Keratinocyte (primary cell): ENCODE measurements at regions not wholly inside any gene's neighbourhood (a gene's known extent, or its start where the extent isn't known, plus 50 kb on each side); places are given as distances from the start of the nearest gene placed in this dataset.

ENCODE experiments used
- DNase-seq: peaks from one replicate; pipeline ENCODE4 v3.0.0-alpha.2; 2011; ENCODE audit warnings: low read depth, missing footprints, low spot score
- FAIRE-seq: peaks from 2 replicates; lab custom pipeline; 2011; peaks lifted over from hg19 to GRCh38; lab: Jason Lieb, UNC
- H2AFZ ChIP-seq: 2 replicates; pipeline ENCODE4 v1.6.0; 2012; ENCODE audit warnings: low read length, control low read depth, inconsistent platforms; ENCODE audit not compliant: control insufficient read depth
- H3K27ac ChIP-seq: 2 replicates; pipeline ENCODE4 v1.5.1; 2011; ENCODE audit warnings: low read length; ENCODE audit not compliant: control insufficient read depth, insufficient read depth
- H3K27me3 ChIP-seq: 3 replicates; pipeline ENCODE4 v1.6.0; 2011; ENCODE audit warnings: low read length; ENCODE audit not compliant: control insufficient read depth, insufficient read depth; ENCODE audit errors: extremely low read depth
- H3K36me3 ChIP-seq, 2 experiments: 2 replicates in 1 of 2; 3 replicates in 1 of 2; pipeline ENCODE4 v1.5.1; 2011; ENCODE audit warnings: low read length in 2 of 2, mild to moderate bottlenecking in 1 of 2; ENCODE audit not compliant: control insufficient read depth in 2 of 2, insufficient read depth in 2 of 2; ENCODE audit errors: extremely low read depth in 1 of 2
- H3K4me1 ChIP-seq: 3 replicates; pipeline ENCODE4 v1.5.1; 2011; ENCODE audit warnings: low read length; ENCODE audit not compliant: control insufficient read depth, insufficient read depth; ENCODE audit errors: extremely low read depth
- H3K4me2 ChIP-seq: 3 replicates; pipeline ENCODE4 v1.6.0; 2011; ENCODE audit warnings: low read depth, low read length; ENCODE audit not compliant: control insufficient read depth, insufficient read depth; ENCODE audit errors: extremely low read depth
- H3K4me3 ChIP-seq, 3 experiments: fragments of 200-600 bp in 1 of 3; sonication (generic) in 1 of 3; 2 replicates in 2 of 3; 3 replicates in 1 of 3; pipeline ENCODE4 v1.5.1; 2011 to 2016; ENCODE audit warnings: low read length in 3 of 3, mild to moderate bottlenecking in 3 of 3, control low read depth in 2 of 3, inconsistent platforms in 1 of 3, low read depth in 1 of 3, mixed read lengths in 1 of 3, mixed run types in 1 of 3, moderate library complexity in 1 of 3; ENCODE audit not compliant: control insufficient read depth in 2 of 3, insufficient read depth in 2 of 3; ENCODE audit errors: extremely low read depth in 1 of 3
- H3K79me2 ChIP-seq: 2 replicates; pipeline ENCODE4 v1.6.0; 2012; ENCODE audit warnings: low read length; ENCODE audit not compliant: control insufficient read depth, insufficient read depth
- H3K9ac ChIP-seq: 3 replicates; pipeline ENCODE4 v1.6.0; 2011; ENCODE audit warnings: low read length; ENCODE audit not compliant: control insufficient read depth, insufficient read depth; ENCODE audit errors: extremely low read depth
- H3K9me1 ChIP-seq: 3 replicates; pipeline ENCODE4 v1.6.0; 2011; ENCODE audit warnings: low read length; ENCODE audit not compliant: control insufficient read depth, insufficient read depth; ENCODE audit errors: extremely low read depth
- H3K9me3 ChIP-seq: 2 replicates; pipeline ENCODE4 v1.5.1; 2012; ENCODE audit warnings: low read depth, low read length; ENCODE audit not compliant: control insufficient read depth
- H4K20me1 ChIP-seq: 3 replicates; pipeline ENCODE4 v1.6.0; 2011; ENCODE audit warnings: low read length; ENCODE audit not compliant: control insufficient read depth, insufficient read depth; ENCODE audit errors: extremely low read depth
- EZH2 ChIP-seq: IDR thresholded peaks from one replicate; pipeline ENCODE4 v1.6.1; 2012; ENCODE audit warnings: inconsistent platforms, mild to moderate bottlenecking, low read length, moderate library complexity
- dilution Hi-C: fragments of 300-500 bp; cut with MboI; formaldehyde crosslinking; loops from one replicate; pipeline ENCODE4 v1.7.0; 2020; ENCODE audit warnings: low sequenced_read_pairs; ENCODE audit not compliant: extremely low pct_ligation_motif_present
- TF ChIP-seq, protein P1 (sequence below), 3 experiments: IDR thresholded peaks in 1 of 3; conservative IDR thresholded peaks in 1 of 3; optimal IDR thresholded peaks in 1 of 3; 2 replicates in 2 of 3; 3 replicates in 1 of 3; pipeline versions ENCODE3 to v1.5.1; 2011; ENCODE audit warnings: low read length in 3 of 3, mild to moderate bottlenecking in 3 of 3, moderate library complexity in 2 of 3, control low read depth in 1 of 3, inconsistent platforms in 1 of 3; ENCODE audit not compliant: insufficient read depth in 2 of 3; ENCODE audit errors: extremely low read depth in 1 of 3

DNA sequence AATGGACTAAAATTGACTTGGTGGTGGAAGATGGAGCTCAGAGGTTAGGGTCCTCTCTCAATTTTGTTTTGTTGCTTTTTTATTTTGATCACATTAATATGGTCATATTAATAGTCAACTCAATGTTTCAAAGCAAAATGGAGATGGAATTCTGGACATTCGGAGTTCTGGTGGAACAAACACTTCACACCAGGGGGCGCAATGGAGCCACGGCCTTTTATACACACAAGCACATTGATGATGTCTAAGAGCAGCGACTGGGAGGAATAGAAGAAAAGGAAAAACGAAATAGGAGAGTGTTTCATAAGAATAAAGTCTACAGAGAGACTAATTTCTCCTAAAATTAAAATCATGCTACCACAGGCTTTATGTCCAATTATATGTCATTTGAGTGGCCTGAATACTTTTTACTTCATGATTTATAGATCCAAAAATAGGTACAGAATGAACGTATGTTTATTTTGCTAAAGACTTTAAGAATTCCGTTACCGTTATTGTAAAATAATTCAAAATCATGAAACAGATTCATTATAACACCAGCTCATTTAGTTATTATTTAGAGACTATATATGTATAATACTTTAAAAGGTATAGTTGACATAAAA, 197.6 kb upstream of the SASH1 start:
- H3K4me3 ChIP-seq, result no peak overlapping the region
- H2AFZ ChIP-seq, result peak overlapping the region; percentile 57
- no peaks in the 10 kb centered on the region for H3K9me3 ChIP-seq
- no peaks in the 10 kb centered on the region for H3K9me1 ChIP-seq
- H4K20me1 ChIP-seq, result no peaks in the 10 kb centered on the region
- dilution Hi-C loops, result no loop called here
- peak; percentile 17 for DNase-seq
- no peaks in the 10 kb centered on the region for H3K36me3 ChIP-seq
- no peak overlapping the region for H3K9ac ChIP-seq
- peak; percentile 83 for FAIRE-seq
- no peak overlapping the region for H3K27ac ChIP-seq
- TF ChIP-seq EZH2, result no peak
- TF ChIP-seq, protein P1, sequence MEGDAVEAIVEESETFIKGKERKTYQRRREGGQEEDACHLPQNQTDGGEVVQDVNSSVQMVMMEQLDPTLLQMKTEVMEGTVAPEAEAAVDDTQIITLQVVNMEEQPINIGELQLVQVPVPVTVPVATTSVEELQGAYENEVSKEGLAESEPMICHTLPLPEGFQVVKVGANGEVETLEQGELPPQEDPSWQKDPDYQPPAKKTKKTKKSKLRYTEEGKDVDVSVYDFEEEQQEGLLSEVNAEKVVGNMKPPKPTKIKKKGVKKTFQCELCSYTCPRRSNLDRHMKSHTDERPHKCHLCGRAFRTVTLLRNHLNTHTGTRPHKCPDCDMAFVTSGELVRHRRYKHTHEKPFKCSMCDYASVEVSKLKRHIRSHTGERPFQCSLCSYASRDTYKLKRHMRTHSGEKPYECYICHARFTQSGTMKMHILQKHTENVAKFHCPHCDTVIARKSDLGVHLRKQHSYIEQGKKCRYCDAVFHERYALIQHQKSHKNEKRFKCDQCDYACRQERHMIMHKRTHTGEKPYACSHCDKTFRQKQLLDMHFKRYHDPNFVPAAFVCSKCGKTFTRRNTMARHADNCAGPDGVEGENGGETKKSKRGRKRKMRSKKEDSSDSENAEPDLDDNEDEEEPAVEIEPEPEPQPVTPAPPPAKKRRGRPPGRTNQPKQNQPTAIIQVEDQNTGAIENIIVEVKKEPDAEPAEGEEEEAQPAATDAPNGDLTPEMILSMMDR (optimal IDR thresholded peaks at IDR 0.05 in 1 of 3, IDR thresholded peaks at IDR 0.05 in 1 of 3, conservative IDR thresholded peaks at IDR 0.05 in 1 of 3; ENCODE audit: extremely low read depth in 1 of 3, insufficient read depth in 2 of 3, low read length in 3 of 3), result peak; percentile 74 to 81 (median 79)
- H3K4me1 ChIP-seq, result peaks cover 10% of the 10 kb centered on the region
- no peak overlapping the region for H3K4me2 ChIP-seq
- H3K27me3 ChIP-seq, result no peaks in the 10 kb centered on the region
- H3K79me2 ChIP-seq, result no peaks in the 10 kb centered on the region

DNA sequence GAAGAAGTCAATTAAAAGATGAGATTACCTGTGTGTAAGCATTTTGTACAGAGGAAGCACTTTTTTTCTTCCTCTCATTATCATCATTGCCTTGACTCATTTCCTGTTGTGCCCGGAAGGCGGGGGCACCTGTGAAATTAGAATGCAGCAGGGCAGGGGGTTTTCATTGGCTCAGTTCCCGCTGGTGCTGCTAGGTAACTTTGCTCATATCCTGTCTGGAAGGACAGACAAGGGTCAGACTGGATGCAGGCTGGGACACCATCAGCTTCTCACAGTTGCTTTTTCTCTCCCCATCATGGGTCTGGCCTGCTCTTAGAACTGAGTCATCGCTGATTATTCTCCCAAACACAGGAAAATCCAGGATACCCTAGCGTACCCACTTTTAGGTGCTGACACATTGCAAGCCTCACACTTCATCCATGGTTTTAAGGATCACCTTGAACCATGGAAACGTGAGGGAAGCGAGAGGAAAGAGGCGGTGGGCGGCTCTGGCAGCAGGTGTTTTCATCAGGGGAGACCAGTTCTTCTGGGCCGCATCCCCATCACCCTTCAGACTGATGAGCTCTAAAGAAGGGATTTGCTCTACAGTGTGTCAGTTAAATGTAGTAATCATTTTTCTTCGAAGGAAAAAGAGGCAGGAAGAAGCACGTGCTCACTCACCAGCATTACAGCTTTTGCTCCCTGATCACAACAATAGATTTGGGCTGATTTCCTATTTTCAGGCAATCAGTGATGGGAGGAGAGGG, 195.7 kb upstream of the SASH1 start:
- Histone ChIP-seq H3K27me3 (no peaks in the 10 kb centered on the region), H3K9ac (no peak overlapping the region), H3K9me3 (no peaks in the 10 kb centered on the region), H3K79me2 (no peaks in the 10 kb centered on the region), H3K36me3 (no peaks in the 10 kb centered on the region), H3K4me2 (peak overlapping the region; percentile 38), H2AFZ (peak overlapping the region; percentile 45), H3K4me1 (peaks cover 10% of the 10 kb centered on the region), H3K27ac (no peak overlapping the region), H3K4me3 (no peak overlapping the region), H3K9me1 (no peaks in the 10 kb centered on the region), H4K20me1 (no peaks in the 10 kb centered on the region)
- TF ChIP-seq EZH2, result no peak
- TF ChIP-seq, protein P1 (optimal IDR thresholded peaks at IDR 0.05 in 1 of 3, IDR thresholded peaks at IDR 0.05 in 1 of 3, conservative IDR thresholded peaks at IDR 0.05 in 1 of 3; ENCODE audit: extremely low read depth in 1 of 3, insufficient read depth in 2 of 3, low read length in 3 of 3), result no peak
- dilution Hi-C loops, result no loop called here
- DNase-seq (no peak), FAIRE-seq (peak; percentile 62)
